Kidney glomerular epithelial cell (primary cell): ENCODE measurements at regions not wholly inside any gene's neighbourhood (a gene's known extent, or its start where the extent isn't known, plus 50 kb on each side); places are given as distances from the start of the nearest gene placed in this dataset.
A peak's percentile ranks its signal among the peaks of the same experiment; 100 is the strongest.
"Not testable (repeated sequence)": the region's sequence is repeated elsewhere in the genome, so short reads cannot be mapped to it uniquely, and the experiment has no call there.

Source experiments
- DNase-seq: peaks from one replicate; lab custom pipeline; 2025; lab: John Stamatoyannopoulos, UW

DNA sequence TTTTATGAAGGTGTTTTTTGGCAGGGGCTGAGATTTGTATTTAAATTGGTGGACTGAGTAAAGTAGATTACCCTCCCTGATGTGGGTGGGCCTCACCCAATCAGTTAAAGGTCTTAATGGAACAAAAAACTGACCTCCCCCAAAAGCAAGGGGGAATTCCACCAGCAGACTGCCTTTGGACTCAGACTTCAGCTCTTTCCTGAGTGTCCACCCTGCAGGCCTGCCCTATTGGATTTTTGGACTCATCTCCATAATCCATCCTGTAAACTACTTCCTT is 228.4 kb upstream of the CAND1 start:
- DNase-seq = no peak

DNA sequence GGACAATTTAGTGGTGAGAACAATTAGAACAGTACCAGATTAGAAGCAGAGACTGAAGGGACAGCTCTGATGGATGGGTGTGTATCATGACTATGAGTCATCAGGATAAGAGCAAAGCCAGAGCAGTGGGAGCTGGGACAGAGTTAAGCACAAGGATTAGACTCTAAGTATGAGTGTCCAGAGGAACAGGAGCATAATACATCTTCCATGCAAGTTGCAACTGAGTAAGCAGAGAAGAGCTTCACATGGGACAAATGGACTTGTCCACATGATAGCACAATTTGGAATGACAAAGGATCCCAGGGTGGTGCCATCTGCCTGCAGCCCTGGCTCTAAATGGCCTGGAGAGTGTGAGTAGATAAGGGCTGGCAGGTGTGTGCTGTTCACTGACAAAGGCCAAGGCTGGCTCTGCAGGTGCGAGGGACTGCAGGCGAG is 226.4 kb upstream of the CAND1 start:
- peak; percentile 65 for DNase-seq

DNA sequence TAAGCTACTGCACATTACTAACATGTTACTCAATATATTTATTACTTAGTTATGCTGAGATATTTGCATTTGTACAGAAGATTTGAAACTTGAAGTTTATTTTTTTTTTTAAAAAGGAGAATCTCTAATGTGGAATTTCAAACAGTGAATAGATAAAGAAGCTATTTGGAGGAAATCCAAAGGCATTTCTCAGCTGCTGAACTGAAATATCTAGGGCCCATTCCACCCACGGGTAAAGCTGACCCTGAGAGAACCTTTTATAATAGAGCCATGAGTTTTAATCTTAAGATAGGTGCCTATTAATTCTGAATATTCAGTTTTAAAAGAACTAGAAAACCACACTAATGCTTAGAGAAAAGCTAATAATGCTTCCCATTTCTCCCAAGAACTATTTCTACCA is 225.4 kb upstream of the CAND1 start:
- no peak for DNase-seq

DNA sequence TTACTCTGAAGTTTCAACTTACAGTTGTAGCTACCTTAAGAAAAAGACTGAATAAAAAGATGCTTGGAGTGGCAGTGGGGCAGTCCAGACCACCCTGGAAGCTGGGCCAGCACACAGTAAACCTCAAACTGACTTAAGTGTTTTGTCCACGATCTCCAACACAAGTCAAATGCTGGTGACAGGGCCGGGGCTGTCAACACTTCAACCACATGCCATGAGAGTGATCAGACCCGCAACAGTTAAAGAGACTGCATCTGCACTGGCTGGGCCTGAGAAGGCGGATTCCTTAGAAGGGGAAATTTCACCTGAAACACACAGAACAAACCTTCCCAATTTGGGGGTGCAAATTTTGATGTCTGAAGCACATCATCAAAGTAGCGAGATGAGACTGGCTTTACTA is 223.5 kb upstream of the CAND1 start:
- DNase-seq = no peak

DNA sequence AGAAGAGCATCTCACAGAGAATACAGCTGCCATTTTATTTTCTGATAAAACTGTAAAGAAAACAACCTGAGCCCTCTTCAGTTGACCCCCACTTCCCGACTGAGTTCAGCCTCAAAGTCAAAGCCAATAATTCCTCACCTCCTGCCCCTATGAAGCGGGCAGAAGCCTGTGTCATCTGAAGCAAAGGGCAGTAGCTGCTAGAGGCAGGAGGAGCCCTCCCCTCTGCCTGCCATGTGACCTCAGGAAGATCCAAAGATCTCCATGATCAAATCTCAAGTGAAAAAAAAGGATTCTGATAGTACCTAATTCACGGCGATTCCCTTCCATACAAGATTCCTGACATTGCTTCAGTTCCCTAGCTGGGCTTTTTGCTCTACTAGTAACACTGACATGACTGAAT is 223.1 kb upstream of the CAND1 start:
- DNase-seq = no peak

DNA sequence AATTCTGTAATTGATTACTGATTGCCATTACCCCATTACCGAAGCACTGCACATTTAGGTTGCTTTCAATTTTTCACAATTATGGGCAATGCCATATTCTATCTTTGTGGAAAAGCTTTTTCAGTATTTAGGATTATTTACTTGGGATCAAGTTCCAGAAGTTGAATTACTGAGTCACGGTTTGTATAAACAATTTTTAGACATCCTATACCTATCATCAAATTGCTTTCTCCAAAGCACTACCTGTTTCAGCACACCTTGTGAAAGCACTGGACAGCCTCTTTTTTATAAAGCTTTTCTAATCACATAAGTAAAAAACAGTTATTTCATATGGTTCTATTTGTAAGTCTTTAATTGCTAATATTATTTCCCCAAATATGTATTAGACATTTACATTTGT is 221.5 kb upstream of the CAND1 start:
- DNase-seq = no peak

DNA sequence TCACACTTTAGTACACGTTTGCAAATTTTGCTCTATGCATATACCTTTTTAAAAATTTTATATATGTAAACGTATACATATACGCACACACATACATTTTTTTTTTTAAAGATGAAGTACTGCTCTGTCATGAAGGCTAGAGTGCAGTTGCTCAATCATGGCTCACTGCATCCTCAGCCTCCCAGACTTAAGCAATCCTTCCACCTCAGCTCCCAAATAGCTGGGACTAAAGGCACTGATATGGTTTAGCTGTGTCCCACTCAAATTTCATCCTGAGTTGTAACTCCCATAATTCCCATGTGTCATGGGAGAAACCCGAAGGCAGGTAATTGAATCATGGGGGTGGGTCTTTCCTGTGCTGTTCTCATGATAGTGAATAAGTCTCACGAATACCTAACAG is 220.8 kb upstream of the CAND1 start:
- no peak for DNase-seq

DNA sequence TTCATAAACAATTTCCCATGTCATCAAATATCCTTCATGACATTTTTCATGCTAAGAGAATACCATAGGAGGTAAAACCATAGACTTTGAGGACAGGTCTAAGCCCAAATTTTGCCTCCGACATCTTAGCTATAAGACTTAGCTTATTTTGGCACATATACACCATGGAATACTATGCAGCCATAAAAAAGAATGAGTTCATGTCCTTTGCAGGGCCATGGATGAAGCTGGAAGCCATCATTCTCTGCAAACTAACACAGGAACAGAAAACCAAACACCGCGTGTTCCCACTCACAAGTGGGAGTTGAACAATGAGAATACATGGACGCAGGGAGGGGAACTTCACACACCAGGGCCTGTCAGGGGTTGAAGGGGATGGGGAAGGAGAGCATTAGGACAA is 220.0 kb upstream of the CAND1 start:
- DNase-seq = not testable (repeated sequence)

DNA sequence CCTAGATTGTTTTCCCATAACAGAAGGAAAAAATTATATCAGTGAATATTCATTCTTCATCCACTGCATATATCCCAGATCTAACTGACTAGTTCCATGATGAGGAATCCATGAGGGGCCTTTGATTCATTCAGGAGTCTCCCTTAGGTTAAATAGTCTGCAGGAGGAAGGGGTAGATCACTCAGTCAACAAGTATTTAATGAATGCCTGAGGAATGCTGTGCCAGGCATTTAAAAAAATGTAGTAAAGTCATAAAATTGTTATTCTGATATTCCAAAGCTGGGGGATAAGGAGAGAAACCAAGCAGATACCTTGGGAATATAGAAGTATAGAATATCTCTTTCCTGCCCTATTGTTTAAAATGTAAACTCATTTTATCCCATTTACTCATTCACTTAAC is 216.2 kb upstream of the CAND1 start:
- peak; percentile 72 for DNase-seq

DNA sequence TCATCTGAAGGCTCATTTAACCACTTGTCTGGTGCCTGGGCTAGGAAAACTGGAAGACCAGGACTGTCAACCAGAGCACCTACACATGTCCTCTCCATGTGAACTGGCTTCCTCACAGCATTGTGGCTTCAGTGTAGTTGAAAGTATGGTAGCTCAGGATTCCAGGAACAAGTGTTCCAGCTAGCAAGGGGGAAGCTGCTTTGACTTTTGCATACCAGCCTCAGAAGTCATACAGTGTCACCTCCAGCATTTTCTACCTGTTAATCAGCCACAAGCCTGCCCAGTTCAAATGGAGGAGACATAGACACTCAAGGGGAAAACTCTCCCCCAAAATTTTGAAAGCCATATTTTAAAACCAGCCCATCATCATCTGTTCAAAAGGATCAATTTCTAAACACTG is 212.8 kb upstream of the CAND1 start:
- DNase-seq = no peak

DNA sequence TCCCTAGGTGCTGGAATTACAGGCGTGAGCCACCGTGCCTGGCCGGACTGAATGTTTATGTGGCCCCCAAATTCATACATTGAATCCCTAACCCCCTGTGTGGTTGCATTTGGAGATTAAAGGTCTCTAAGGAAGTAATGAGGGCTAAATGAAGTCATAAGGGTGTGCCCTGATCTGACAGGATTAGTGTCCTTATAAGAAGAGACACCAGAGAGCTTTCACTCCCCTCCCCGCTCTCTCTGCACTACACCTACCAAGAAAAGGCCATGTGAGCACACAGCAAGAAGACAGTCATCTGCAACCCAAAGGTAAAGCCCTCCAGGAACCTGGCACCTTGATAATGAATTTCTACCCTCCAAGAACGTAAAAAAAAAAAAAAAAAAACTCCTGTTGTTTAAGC is 212.1 kb upstream of the CAND1 start:
- DNase-seq = no peak

DNA sequence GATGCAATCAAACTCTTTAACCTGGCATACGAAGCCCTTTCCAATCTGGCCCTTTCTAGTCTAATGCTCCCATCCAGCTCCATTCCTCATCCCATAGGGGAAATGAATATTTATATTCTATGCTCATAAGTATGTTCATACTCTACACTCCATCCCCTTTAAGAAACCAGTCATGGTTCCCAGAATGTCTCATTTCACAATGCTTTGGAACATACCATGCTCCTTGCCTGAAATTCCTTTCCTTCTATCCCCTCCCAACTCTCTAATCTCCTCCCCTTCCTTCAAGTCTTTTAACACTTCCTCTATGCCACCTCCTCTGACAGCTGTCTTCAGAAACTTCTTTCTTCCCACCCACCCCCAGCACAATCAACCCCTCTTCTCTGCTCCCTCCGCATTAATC is 207.0 kb upstream of the CAND1 start:
- no peak for DNase-seq

DNA sequence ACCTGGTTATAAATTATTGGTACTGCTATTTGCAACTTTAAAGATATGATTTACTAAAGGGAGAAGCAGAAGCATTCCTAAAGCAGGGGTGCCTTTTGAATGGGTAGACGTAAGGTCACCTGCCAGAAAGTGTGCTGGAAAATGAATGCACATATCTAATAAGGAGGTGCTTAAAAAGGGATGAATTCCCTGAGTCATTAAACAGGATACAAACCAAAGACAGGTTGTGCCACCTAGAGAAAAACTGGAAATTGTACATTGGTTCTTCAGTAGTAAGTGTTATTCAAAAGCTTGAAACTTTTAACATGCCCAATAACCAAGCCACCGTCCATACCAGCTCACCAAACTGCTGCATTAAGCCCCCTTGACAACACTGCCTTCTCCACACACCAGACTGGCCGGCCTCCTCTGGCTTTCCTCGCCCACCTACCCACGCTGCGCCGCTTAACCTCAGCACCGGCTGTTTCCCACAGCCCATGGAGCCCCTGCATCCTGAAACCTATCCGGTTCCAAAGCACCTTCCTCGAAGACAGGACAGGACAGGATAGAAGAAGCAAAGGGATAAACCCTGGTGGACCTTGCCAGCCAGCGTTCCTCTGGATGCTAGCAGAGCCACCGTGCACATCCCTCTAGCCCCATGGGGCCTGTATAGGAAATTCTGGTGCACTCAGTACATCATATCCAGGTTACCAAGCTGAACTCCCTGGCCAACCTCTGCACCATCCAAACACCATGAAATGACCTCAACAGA is 201.5 kb upstream of the CAND1 start:
- DNase-seq = peak; percentile 36

DNA sequence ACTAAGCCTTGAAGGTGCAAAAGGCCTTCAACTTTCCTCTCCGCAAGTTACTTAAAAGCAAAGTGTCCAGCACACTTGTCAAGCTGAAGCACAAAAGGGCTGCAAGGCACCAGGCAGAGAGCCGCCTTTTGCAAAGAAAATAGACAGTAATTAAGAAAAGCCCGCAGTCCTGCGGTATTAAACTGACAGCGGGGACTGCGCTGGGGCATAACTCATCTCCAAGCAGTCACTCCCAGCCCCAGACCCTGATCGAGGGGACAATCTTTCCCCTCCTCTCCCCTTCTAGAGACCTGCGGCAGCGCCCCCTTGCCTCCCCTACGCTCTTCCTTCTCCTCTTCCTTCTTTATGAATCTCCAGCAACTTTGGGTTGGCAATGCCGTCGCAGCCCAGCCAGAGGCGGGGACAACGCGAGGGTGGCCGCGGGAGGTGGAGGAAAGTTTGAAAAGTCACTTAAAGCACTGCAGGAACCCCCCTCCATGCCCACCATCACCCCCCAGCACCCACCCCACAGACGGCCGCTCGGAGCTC is 200.9 kb upstream of the CAND1 start:
- DNase-seq = peak; percentile 42

DNA sequence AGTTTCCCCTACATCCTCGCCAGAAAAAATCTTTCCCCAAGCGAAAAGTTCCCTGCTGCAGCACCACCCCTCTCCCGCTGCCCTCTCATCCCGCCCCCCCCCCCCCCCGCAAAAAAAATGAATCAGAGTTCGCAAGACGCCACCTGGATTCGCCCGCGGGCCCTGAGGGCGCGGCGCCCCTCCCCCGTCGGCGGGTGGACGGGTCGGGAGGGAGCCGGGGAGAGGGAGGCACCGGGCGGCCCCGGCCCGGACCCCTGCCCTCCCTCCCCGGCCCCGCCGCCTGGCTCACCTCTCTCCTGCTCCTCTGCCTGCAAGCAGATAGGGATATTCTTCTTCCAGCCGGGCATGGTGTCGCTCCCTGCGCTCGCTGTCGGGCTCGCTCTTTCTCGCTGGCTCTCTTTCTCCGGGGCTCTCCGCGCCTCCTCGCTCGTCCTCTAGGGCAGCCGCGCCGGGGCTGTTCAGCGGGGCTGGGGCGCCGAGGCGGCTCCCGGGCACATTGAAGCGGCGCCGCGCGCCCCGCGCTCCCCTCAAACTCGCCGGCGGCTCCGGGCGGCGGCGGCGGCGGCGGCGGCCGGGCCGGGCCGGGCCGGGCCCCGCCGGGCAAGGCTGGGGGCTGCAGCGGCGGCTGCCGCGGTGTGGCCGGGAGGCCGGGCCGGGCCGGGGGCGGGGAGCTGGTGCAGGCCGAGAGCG is 200.3 kb upstream of the CAND1 start:
- DNase-seq = peak; percentile 37

DNA sequence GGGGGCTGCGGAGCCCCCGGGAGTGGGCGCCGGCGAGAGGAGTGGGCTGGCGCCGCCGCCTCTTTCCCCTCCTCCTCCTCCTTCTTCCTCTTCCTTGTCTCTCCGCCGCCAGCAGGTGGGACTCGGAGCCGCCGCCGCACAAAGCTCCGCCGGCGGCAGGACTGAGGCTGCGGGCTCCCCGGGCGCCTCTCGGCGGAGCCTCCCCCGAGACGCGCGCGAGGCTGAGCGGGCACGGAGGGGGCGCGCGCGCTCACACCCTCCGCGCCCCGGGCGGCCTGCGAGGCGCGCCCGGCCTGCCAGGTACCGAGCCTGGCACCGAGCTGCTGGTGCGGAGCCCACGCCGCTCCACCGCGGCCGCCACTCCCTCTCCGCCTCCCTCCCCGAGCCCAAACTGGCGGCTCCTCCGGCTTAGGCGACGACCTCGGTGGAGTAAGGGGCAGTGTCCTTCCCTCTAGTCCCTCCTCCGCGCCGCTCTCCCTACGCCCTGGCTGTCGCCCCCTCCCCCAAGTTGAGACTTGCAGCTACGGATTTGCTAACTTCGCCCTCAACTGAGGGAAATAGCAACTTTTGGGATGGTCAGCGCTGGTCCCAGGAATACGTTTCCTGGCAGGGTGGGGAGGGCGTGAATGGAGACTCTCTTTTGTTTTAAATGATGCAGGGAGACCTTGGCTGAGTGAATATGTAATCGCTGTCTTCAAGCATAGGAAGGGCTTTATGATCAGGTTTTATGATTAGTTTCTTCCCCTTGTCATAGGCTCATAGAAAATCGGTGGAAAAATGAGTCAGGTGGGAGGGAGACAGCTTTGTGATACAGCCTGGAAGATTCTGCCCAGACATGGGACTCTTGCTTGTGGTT is 199.5 kb upstream of the CAND1 start:
- DNase-seq = peak; percentile 37

DNA sequence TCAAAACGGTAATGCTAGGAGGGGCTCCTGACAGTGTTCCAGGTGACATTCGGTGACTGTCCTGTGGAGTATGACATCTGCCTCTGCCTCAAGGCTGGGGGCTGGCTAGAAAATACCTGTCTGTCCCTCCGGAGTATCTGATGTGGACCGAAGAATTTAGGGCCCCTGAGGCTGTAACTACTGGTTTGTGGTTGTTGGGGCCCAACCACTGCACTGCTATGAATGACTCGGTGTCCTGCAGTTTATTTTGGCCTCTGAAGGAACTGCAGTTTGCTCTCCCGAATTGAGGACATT is 198.9 kb upstream of the CAND1 start:
- DNase-seq = no peak

DNA sequence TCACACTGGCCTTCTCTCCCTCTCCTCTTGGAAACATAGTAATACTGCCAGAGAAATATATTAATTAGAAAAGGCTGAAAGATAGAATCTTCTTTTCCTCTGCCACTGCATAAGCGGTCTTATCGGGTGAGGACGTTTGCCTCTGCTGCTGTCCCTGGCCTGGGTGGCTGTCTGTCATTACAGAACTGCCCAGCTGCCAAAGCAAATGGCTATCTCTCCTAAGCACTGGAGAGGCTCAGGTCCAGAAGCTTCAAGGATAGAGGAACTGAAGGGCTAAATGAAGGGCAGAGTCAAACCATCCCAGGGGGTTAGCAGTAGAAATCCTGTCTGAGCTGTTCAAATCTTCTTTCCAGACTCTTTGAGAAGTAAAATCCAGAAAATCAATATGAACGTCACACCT is 198.6 kb upstream of the CAND1 start:
- DNase-seq = no peak

DNA sequence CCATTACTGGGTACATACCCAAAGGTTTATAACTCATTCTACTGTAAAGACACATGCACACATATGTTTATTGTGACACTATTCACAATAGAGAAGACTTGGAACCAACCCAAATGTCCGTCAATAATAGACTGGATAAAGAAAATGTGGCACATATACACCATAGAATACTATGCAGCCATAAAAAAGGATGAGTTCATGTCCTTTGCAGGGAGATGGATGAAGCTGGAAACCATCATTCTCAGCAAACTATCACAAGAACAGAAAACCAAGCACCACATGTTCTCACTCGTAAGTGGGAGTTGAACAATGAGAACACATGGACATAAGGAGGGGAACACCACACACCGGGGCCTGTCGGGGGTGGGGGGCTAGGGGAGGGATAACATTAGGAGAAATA is 196.9 kb upstream of the CAND1 start:
- not testable (repeated sequence) for DNase-seq

DNA sequence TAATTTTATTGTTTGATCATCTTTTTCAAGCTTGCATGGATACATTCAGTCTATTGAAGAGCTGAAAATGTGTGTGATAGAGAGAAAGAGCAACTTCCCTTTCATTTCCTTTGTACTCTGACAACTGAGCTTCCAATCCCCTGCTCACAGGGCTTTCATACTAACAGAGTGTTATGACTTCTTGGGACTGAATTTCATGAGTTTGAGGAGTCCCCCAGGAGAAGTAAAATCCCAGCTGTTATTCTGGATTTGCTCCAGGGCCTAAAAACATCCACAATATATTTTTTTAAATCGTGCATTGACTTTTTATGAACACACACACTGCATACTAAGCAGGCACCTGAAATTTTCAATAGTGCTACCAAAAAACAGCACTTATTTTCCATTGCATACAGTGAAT is 195.8 kb upstream of the CAND1 start:
- no peak for DNase-seq

DNA sequence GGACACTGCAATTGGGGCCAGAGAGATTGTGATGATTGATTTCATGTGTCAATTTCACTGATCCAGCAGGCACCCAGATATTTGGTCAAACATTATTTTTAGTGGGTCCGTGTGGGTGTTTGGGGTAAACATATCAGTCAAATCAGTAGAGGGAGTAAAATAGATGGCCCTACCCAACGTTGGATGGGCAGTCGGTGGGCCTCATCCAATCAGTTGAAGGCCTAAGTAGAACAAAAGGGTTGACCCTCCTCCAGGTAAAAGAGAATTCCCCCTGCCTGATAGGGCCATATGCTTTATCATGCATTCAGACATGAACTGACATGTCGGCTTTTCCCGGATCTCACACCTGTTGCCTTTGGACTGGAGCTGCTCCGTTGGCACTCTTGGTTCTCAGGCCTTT is 195.1 kb upstream of the CAND1 start:
- DNase-seq = no peak

DNA sequence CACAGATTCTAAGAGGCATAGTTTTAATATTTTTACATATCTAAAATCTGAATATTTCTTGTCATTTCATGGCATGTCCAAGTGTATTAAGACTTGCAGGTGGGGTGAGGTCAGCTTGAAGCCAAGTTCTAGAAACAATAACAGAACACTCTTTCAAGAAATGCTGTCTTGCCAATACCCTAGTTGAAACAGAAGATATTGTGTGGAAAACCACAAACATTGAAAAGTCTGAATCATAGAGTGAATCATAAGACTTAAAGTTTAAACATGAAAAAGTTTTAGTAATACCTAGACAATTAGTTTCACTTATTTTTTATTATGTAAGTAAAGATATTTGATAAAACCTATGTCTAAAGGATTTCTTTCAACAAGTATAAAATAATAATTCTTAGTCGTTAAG is 191.5 kb upstream of the CAND1 start:
- peak; percentile 76 for DNase-seq

DNA sequence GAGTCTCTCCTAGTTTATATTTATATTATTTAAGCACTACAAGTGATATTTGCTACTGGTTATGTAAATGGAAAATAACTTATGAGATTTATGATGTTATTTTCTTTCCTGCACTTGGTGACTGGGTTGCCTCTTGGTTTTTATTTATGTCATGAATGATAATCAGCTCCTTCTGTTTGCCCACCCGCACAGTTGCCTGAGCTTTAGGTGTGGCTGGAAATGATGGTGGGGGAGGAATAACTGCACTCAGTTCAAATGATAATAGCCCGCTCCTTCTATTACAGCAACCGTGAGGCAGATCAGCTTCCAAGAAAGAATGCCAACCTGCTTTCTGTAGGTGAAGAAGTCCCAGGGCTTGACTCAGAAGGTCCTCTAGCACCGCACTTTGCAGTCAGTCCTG is 190.2 kb upstream of the CAND1 start:
- DNase-seq = no peak
